ENCODE measurements at regions not wholly inside any gene's neighbourhood (a gene's known extent, or its start where the extent isn't known, plus 50 kb on each side); places are given as distances from the start of the nearest gene placed in this dataset.

- Histone ChIP-seq H3K9me3 (ENCODE audit: severe bottlenecking) (no peaks in the 10 kb centered on the region), H3K27ac (ENCODE audit: poor library complexity, severe bottlenecking) (no peak overlapping the region), H3K36me3 (ENCODE audit: low read depth) (no peaks in the 10 kb centered on the region), H3K4me1 (ENCODE audit: insufficient read depth, poor library complexity, severe bottlenecking) (no peaks in the 10 kb centered on the region), H3K27me3 (ENCODE audit: insufficient read depth, poor library complexity, severe bottlenecking) (no peaks in the 10 kb centered on the region), H3K4me3 (ENCODE audit: severe bottlenecking) (no peak overlapping the region)
- no peak for TF ChIP-seq CTCF (IDR thresholded peaks at IDR 0.05; ENCODE audit: poor library complexity, severe bottlenecking)
- ATAC-seq (ENCODE audit: low read depth) (no peak), DNase-seq (ENCODE audit: low spot score) (no peak)
Measured at GRCh38 chr10:131681656-131682055, 219.2 kb upstream of the PPP2R2D start.

GRCh38 chr10:131682271-131682962 is 218.4 kb upstream of the PPP2R2D start:
- Histone ChIP-seq H3K4me1 (ENCODE audit: insufficient read depth, poor library complexity, severe bottlenecking) (no peaks in the 10 kb centered on the region), H3K36me3 (ENCODE audit: low read depth) (no peaks in the 10 kb centered on the region), H3K27ac (ENCODE audit: poor library complexity, severe bottlenecking) (no peak overlapping the region), H3K9me3 (ENCODE audit: severe bottlenecking) (no peaks in the 10 kb centered on the region), H3K4me3 (ENCODE audit: severe bottlenecking) (no peak overlapping the region), H3K27me3 (ENCODE audit: insufficient read depth, poor library complexity, severe bottlenecking) (no peaks in the 10 kb centered on the region)
- ATAC-seq (ENCODE audit: low read depth) (no peak), DNase-seq (ENCODE audit: low spot score) (no peak)
- no peak for TF ChIP-seq CTCF (IDR thresholded peaks at IDR 0.05; ENCODE audit: poor library complexity, severe bottlenecking)

- H3K4me3 ChIP-seq (ENCODE audit: severe bottlenecking): no peak overlapping the region
- no peak overlapping the region for H3K27ac ChIP-seq (ENCODE audit: poor library complexity, severe bottlenecking)
- DNase-seq (ENCODE audit: low spot score) (no peak), ATAC-seq (ENCODE audit: low read depth) (no peak)
- no peak for TF ChIP-seq CTCF (IDR thresholded peaks at IDR 0.05; ENCODE audit: poor library complexity, severe bottlenecking)
- H3K36me3 ChIP-seq (ENCODE audit: low read depth): no peaks in the 10 kb centered on the region
- H3K27me3 ChIP-seq (ENCODE audit: insufficient read depth, poor library complexity, severe bottlenecking): no peaks in the 10 kb centered on the region
- H3K9me3 ChIP-seq (ENCODE audit: severe bottlenecking): no peaks in the 10 kb centered on the region
- no peaks in the 10 kb centered on the region for H3K4me1 ChIP-seq (ENCODE audit: insufficient read depth, poor library complexity, severe bottlenecking)
Measured at GRCh38 chr10:131683281-131683861, 217.4 kb upstream of the PPP2R2D start.

- H3K27ac ChIP-seq (ENCODE audit: poor library complexity, severe bottlenecking): no peak overlapping the region
- no peak overlapping the region for H3K4me3 ChIP-seq (ENCODE audit: severe bottlenecking)
- DNase-seq (ENCODE audit: low spot score) (no peak), ATAC-seq (ENCODE audit: low read depth) (no peak)
- H3K36me3 ChIP-seq (ENCODE audit: low read depth): no peaks in the 10 kb centered on the region
- no peak for TF ChIP-seq CTCF (IDR thresholded peaks at IDR 0.05; ENCODE audit: poor library complexity, severe bottlenecking)
- no peaks in the 10 kb centered on the region for H3K4me1 ChIP-seq (ENCODE audit: insufficient read depth, poor library complexity, severe bottlenecking)
- H3K9me3 ChIP-seq (ENCODE audit: severe bottlenecking): no peaks in the 10 kb centered on the region
- H3K27me3 ChIP-seq (ENCODE audit: insufficient read depth, poor library complexity, severe bottlenecking): no peaks in the 10 kb centered on the region
Measured at GRCh38 chr10:131683941-131684340, 216.9 kb upstream of the PPP2R2D start.

- Histone ChIP-seq H3K27ac (ENCODE audit: poor library complexity, severe bottlenecking) (no peak overlapping the region), H3K4me3 (ENCODE audit: severe bottlenecking) (no peak overlapping the region), H3K36me3 (ENCODE audit: low read depth) (no peaks in the 10 kb centered on the region), H3K9me3 (ENCODE audit: severe bottlenecking) (no peaks in the 10 kb centered on the region), H3K4me1 (ENCODE audit: insufficient read depth, poor library complexity, severe bottlenecking) (no peaks in the 10 kb centered on the region), H3K27me3 (ENCODE audit: insufficient read depth, poor library complexity, severe bottlenecking) (no peaks in the 10 kb centered on the region)
- DNase-seq (ENCODE audit: low spot score): no peak
- no peak for TF ChIP-seq CTCF (IDR thresholded peaks at IDR 0.05; ENCODE audit: poor library complexity, severe bottlenecking)
- ATAC-seq (ENCODE audit: low read depth): no peak
Measured at GRCh38 chr10:131685007-131685406, 215.8 kb upstream of the PPP2R2D start.
